ENCODE measurements at regions not wholly inside any gene's neighbourhood (a gene's known extent, or its start where the extent isn't known, plus 50 kb on each side); places are given as distances from the start of the nearest gene placed in this dataset.

DNA sequence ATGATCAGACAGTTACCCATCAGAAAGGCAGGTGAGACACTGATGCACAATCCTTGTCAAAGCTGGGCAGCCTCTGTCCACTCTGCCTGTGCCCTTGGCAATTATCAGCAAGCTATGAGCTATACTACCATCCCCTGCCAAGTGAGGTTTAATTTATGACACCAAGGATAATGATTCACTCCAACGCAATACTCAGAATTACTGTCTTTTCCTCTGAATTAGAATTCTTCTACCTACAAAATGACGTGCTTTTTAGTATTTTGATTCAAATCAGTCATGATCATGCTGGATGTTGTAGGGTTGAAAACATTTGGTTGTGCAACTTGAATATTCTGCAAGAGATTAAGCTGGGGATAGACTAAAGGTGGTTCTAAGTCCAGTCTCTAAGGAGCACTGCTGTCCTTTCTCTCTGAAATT is 116.8 kb upstream of the SOX9 start:
- Histone ChIP-seq H2AFZ (replicated peaks; ENCODE audit: low read length, poor library complexity) (no peak overlapping the region), H3K18ac (ENCODE audit: low read depth, low read length) (no peak overlapping the region), H2BK120ac (ENCODE audit: low read depth, low read length) (no peak overlapping the region), H3K4ac (ENCODE audit: low read depth, low read length) (no peak overlapping the region), H3K9me3 (ENCODE audit: control insufficient read depth, insufficient read depth, low read length) (no peaks in the 10 kb centered on the region), H3K9ac (ENCODE audit: low read depth, low read length) (no peak overlapping the region), H3K27me3 (ENCODE audit: control insufficient read depth, insufficient read depth, low read length) (no peaks in the 10 kb centered on the region), H3K79me1 (ENCODE audit: low read depth in 1 of 2, low read length in 2 of 2) (no peaks in the 10 kb centered on the region), H3K23ac (ENCODE audit: low read depth, low read length) (no peak overlapping the region), H2AK5ac (ENCODE audit: low read depth, low read length) (no peak overlapping the region), H2BK20ac (ENCODE audit: low read depth, low read length) (no peak overlapping the region), H3K4me3 (ENCODE audit: insufficient read depth, low read depth, low read length) (no peak overlapping the region), H4K20me1 (ENCODE audit: insufficient read depth, low read length) (no peaks in the 10 kb centered on the region), H2BK15ac (ENCODE audit: low read depth, low read length) (no peak overlapping the region), H4K91ac (ENCODE audit: insufficient read depth, low read depth, low read length) (no peak overlapping the region), H3K4me2 (ENCODE audit: low read depth, low read length) (no peak overlapping the region), H3K14ac (replicated peaks; ENCODE audit: low read depth, low read length) (no peak overlapping the region), H3K56ac (ENCODE audit: extremely low read depth, insufficient read depth, low read length) (no peak overlapping the region), H2BK5ac (ENCODE audit: low read depth, low read length, poor library complexity, severe bottlenecking) (no peak overlapping the region), H2AK9ac (replicated peaks; ENCODE audit: low read depth, low read length, poor library complexity) (no peak overlapping the region), H3K4me1 (ENCODE audit: control insufficient read depth, insufficient read depth, low read length) (peaks cover 2% of the 10 kb centered on the region), H3K9me1 (ENCODE audit: insufficient read depth, low read length) (no peaks in the 10 kb centered on the region), H3K27ac (ENCODE audit: insufficient read depth, low read length) (no peak overlapping the region), H3K36me3 (ENCODE audit: control insufficient read depth, insufficient read depth, low read length) (no peaks in the 10 kb centered on the region), H4K8ac (ENCODE audit: low read depth in 2 of 2, low read length in 2 of 2) (no peak overlapping the region), H4K5ac (ENCODE audit: low read depth, low read length) (no peak overlapping the region)
- no peak for ATAC-seq (ENCODE audit: low read depth)
- TF ChIP-seq MAFK (IDR thresholded peaks at IDR 0.05; ENCODE audit: low read depth, low read length) (no peak), CHD1 (IDR thresholded peaks at IDR 0.05; ENCODE audit: low read depth, low read length) (no peak), CEBPB (IDR thresholded peaks at IDR 0.05; ENCODE audit: low read depth, low read length) (no peak), RAD21 (IDR thresholded peaks at IDR 0.05; ENCODE audit: low read length) (no peak), RCOR1 (IDR thresholded peaks at IDR 0.05; ENCODE audit: insufficient replicate concordance, low read length) (no peak), FOS (IDR thresholded peaks at IDR 0.05; ENCODE audit: low read depth, low read length) (no peak)
- TF ChIP-seq, protein P1, sequence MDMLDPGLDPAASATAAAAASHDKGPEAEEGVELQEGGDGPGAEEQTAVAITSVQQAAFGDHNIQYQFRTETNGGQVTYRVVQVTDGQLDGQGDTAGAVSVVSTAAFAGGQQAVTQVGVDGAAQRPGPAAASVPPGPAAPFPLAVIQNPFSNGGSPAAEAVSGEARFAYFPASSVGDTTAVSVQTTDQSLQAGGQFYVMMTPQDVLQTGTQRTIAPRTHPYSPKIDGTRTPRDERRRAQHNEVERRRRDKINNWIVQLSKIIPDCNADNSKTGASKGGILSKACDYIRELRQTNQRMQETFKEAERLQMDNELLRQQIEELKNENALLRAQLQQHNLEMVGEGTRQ (IDR thresholded peaks at IDR 0.05; ENCODE audit: low read depth, low read length), result no peak
- TF ChIP-seq, protein P2, sequence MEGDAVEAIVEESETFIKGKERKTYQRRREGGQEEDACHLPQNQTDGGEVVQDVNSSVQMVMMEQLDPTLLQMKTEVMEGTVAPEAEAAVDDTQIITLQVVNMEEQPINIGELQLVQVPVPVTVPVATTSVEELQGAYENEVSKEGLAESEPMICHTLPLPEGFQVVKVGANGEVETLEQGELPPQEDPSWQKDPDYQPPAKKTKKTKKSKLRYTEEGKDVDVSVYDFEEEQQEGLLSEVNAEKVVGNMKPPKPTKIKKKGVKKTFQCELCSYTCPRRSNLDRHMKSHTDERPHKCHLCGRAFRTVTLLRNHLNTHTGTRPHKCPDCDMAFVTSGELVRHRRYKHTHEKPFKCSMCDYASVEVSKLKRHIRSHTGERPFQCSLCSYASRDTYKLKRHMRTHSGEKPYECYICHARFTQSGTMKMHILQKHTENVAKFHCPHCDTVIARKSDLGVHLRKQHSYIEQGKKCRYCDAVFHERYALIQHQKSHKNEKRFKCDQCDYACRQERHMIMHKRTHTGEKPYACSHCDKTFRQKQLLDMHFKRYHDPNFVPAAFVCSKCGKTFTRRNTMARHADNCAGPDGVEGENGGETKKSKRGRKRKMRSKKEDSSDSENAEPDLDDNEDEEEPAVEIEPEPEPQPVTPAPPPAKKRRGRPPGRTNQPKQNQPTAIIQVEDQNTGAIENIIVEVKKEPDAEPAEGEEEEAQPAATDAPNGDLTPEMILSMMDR (conservative IDR thresholded peaks at IDR 0.05; ENCODE audit: low read depth, low read length), result no peak
- ChIA-PET POLR2A (ENCODE audit: unreplicated experiment) (no interaction called here), CTCF (interaction anchor here (0.6 kb wide), 1 partner anchor 518 kb away, joined by 3 read pairs; no protein-coding TSS in a partner anchor)
- in situ Hi-C loops (cut with MboI; ENCODE audit: low sequenced_read_pairs) (no loop called here), dilution Hi-C loops (cut with HindIII; ENCODE audit: low sequenced_read_pairs, unreplicated experiment) (no loop called here), intact Hi-C loops (cut with micrococcal nuclease) (no loop called here)
- no peak for DNase-seq
- no CpG with 5 or more reads among the region's 2 CpGs for WGBS, 2 experiments (ENCODE audit: extremely low coverage in 2 of 2, insufficient read length in 1 of 2)
- BruUV-seq (replicated peaks), result no TSS peak

Data from IMR-90 (cell line).